H9 (cell line): ENCODE measurements at regions not wholly inside any gene's neighbourhood (a gene's known extent, or its start where the extent isn't known, plus 50 kb on each side); places are given as distances from the start of the nearest gene placed in this dataset.
A peak's percentile ranks its signal among the peaks of the same experiment; 100 is the strongest.

Experiments
- DNase-seq: peaks from one replicate; pipeline ENCODE4 v3.0.0-alpha.2; 2017
- H2AFZ ChIP-seq: one replicate; pipeline ENCODE4 v1.6.1; 2013; ENCODE audit warnings: mild to moderate bottlenecking, low read length, control low read depth, moderate library complexity
- H2AK5ac ChIP-seq: 2 replicates; pipeline ENCODE4 v1.6.1; 2013; ENCODE audit warnings: low read length, control low read depth, mixed read lengths; ENCODE audit not compliant: insufficient read length
- H2BK120ac ChIP-seq: one replicate; pipeline ENCODE4 v1.6.1; 2013; ENCODE audit warnings: low read depth, mild to moderate bottlenecking, low read length, control low read depth, inconsistent platforms; ENCODE audit not compliant: poor library complexity, severe bottlenecking
- H2BK12ac ChIP-seq: 2 replicates; pipeline ENCODE4 v1.6.1; 2013; ENCODE audit warnings: low read length, control low read depth, mixed read lengths, low read depth; ENCODE audit not compliant: insufficient read length
- H2BK15ac ChIP-seq: 2 replicates; pipeline ENCODE4 v1.6.1; 2013; ENCODE audit warnings: low read depth, low read length, control low read depth
- H2BK20ac ChIP-seq: one replicate; pipeline ENCODE4 v1.6.1; 2013; ENCODE audit warnings: low read depth, mild to moderate bottlenecking, low read length, control low read depth, inconsistent platforms; ENCODE audit not compliant: poor library complexity, severe bottlenecking
- H2BK5ac ChIP-seq: 2 replicates; pipeline ENCODE4 v1.6.1; 2013; ENCODE audit warnings: low read length, control low read depth, mixed read lengths; ENCODE audit not compliant: insufficient read length
- H3K14ac ChIP-seq: 2 replicates; pipeline ENCODE4 v1.6.1; 2013; ENCODE audit warnings: low read length, control low read depth; ENCODE audit not compliant: insufficient read depth
- H3K18ac ChIP-seq: 2 replicates; pipeline ENCODE4 v1.6.1; 2013; ENCODE audit warnings: low read depth, mild to moderate bottlenecking, mixed read lengths, low read length, control low read depth; ENCODE audit not compliant: insufficient read length
- H3K23ac ChIP-seq: 2 replicates; pipeline ENCODE4 v1.6.1; 2013; ENCODE audit warnings: low read length, control low read depth, mixed read lengths, low read depth; ENCODE audit not compliant: insufficient read length
- H3K23me2 ChIP-seq: 2 replicates; pipeline ENCODE4 v1.6.1; 2013; ENCODE audit warnings: low read depth, mild to moderate bottlenecking, mixed read lengths, low read length, control low read depth; ENCODE audit not compliant: insufficient read length, poor library complexity, severe bottlenecking
- H3K27ac ChIP-seq: 2 replicates; pipeline ENCODE4 v1.5.1; 2013; ENCODE audit warnings: low read length, control low read depth, mixed read lengths, low read depth; ENCODE audit not compliant: insufficient read length
- H3K27me3 ChIP-seq: 2 replicates; pipeline ENCODE4 v1.6.1; 2013; ENCODE audit warnings: low read length, control low read depth, inconsistent platforms; ENCODE audit not compliant: insufficient read depth
- H3K4ac ChIP-seq: 2 replicates; pipeline ENCODE4 v1.6.1; 2013; ENCODE audit warnings: low read depth, mild to moderate bottlenecking, control low read depth, inconsistent platforms, low read length, moderate library complexity
- H3K4me1 ChIP-seq: 2 replicates; pipeline ENCODE4 v1.6.1; 2013; ENCODE audit warnings: low read length, control low read depth, inconsistent platforms; ENCODE audit not compliant: insufficient read depth
- H3K4me2 ChIP-seq: 2 replicates; pipeline ENCODE4 v1.6.1; 2013; ENCODE audit warnings: low read length, control low read depth, mixed read lengths; ENCODE audit not compliant: insufficient read length, insufficient read depth
- H3K56ac ChIP-seq: 2 replicates; pipeline ENCODE4 v1.6.1; 2013; ENCODE audit warnings: low read depth, mild to moderate bottlenecking, mixed read lengths, low read length, control low read depth; ENCODE audit not compliant: insufficient read length
- H3K79me1 ChIP-seq: 2 replicates; pipeline ENCODE4 v1.6.1; 2013; ENCODE audit warnings: low read depth, mild to moderate bottlenecking, moderate library complexity, low read length, control low read depth, inconsistent platforms; ENCODE audit not compliant: insufficient read depth, poor library complexity, severe bottlenecking
- H3K79me2 ChIP-seq: 2 replicates; pipeline ENCODE4 v1.6.1; 2013; ENCODE audit warnings: low read length, control low read depth, inconsistent platforms; ENCODE audit not compliant: insufficient read depth
- H3K9ac ChIP-seq: 2 replicates; pipeline ENCODE4 v1.6.1; 2013; ENCODE audit warnings: low read length, control low read depth, mixed read lengths; ENCODE audit not compliant: insufficient read length; ENCODE audit errors: extremely low read depth
- H3K9me3 ChIP-seq: one replicate; pipeline ENCODE4 v1.6.1; 2013; ENCODE audit warnings: low read depth, low read length, inconsistent platforms; ENCODE audit not compliant: control insufficient read depth
- H3T11ph ChIP-seq: one replicate; pipeline ENCODE4 v1.6.1; 2013; ENCODE audit warnings: mild to moderate bottlenecking, low read length, control low read depth, inconsistent platforms
- H4K20me1 ChIP-seq: one replicate; pipeline ENCODE4 v1.6.1; 2013; ENCODE audit not compliant: control insufficient read depth, insufficient read length, insufficient read depth
- H4K5ac ChIP-seq: 2 replicates; pipeline ENCODE4 v1.6.1; 2013; ENCODE audit warnings: low read depth, mild to moderate bottlenecking, mixed read lengths, low read length, control low read depth; ENCODE audit not compliant: insufficient read length
- H4K8ac ChIP-seq: replicated peaks from 2 replicates; pipeline ENCODE4 v1.6.1; 2013; ENCODE audit warnings: low read length, control low read depth, mixed read lengths, low read depth; ENCODE audit not compliant: insufficient read length
- H4K91ac ChIP-seq: 2 replicates; pipeline ENCODE4 v1.6.1; 2013; ENCODE audit warnings: low read depth, mild to moderate bottlenecking, moderate library complexity, mixed read lengths, low read length, control low read depth; ENCODE audit not compliant: insufficient read length
- H3K27ac Mint-ChIP-seq, 3 experiments: 2 replicates in 2 of 3; 3 replicates in 1 of 3; pipeline ENCODE4 v1.8.0; 2020 to 2021; ENCODE audit warnings: mixed read lengths in 3 of 3, mild to moderate bottlenecking in 1 of 3, moderate library complexity in 1 of 3
- H3K27me3 Mint-ChIP-seq: 2 replicates; pipeline ENCODE4 v1.8.0; 2021; ENCODE audit warnings: low read depth, mild to moderate bottlenecking, moderate library complexity, mixed read lengths
- H3K36me3 Mint-ChIP-seq, 3 experiments: 2 replicates in 2 of 3; 3 replicates in 1 of 3; pipeline ENCODE4 v1.8.0; 2020 to 2021; ENCODE audit warnings: low read depth in 3 of 3, mixed read lengths in 3 of 3; ENCODE audit not compliant: insufficient read depth in 1 of 3
- H3K4me1 Mint-ChIP-seq, 2 experiments: 2 replicates each; pipeline ENCODE4 v1.8.0; 2020; ENCODE audit warnings: mixed read lengths in 2 of 2
- H3K4me3 Mint-ChIP-seq, 2 experiments: 2 replicates in 1 of 2; 3 replicates in 1 of 2; pipeline ENCODE4 v1.8.0; 2020 to 2021; ENCODE audit warnings: mild to moderate bottlenecking in 2 of 2, mixed read lengths in 2 of 2, moderate library complexity in 1 of 2
- H3K9me3 Mint-ChIP-seq, 2 experiments: 2 replicates in 1 of 2; 3 replicates in 1 of 2; pipeline ENCODE4 v1.8.0; 2020; ENCODE audit warnings: mild to moderate bottlenecking in 2 of 2, mixed read lengths in 2 of 2, moderate library complexity in 1 of 2
- WGBS: extraction: QIAGEN DNeasy Blood & Tissue Kit; methylation state at CpG from one replicate; pipeline ENCODE4 v1.1.7; 2013; ENCODE audit warnings: missing lambda C conversion rate, low lambda C conversion rate, mixed read lengths; ENCODE audit not compliant: insufficient read length; ENCODE audit errors: extremely low coverage; 5-methylcytosine and 5-hydroxymethylcytosine counted together
- TF ChIP-seq, protein P1 (sequence below): fragments of 200-600 bp; sonication (generic); conservative IDR thresholded peaks from 3 replicates; pipeline ENCODE4 v1.8.0; 2021; ENCODE audit warnings: antibody characterized with exemption, mild to moderate bottlenecking

DNA sequence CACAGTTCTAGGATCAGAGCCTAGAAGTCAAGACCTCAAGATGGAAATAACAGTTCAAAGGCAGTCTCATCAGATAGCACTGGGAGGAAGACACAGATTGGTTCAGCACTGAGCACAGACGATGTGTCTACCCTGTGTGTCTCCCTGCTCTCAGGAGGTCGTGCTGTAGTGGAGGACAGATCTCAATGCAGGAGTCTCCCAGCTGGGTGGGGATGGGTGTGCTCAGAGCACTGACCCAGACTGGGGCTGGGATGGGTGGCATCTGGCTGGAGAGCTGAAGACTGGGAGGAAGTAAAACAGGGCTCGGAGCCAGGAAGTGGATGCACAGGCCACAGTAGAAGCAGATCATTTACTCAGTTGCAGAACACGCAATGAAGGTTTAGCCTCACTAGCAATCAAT, 69.5 kb upstream of the GDF10 start:
- Histone ChIP-seq H2AFZ (no peak overlapping the region), H3K56ac (no peak overlapping the region), H3K79me2 (no peaks in the 10 kb centered on the region), H3K27me3 (no peaks in the 10 kb centered on the region), H3K4me2 (no peak overlapping the region), H3K4me1 (no peaks in the 10 kb centered on the region), H3K27ac (no peak overlapping the region), H4K5ac (no peak overlapping the region), H3K4ac (no peak overlapping the region), H2BK20ac (no peak overlapping the region), H2AK5ac (no peak overlapping the region), H2BK12ac (no peak overlapping the region), H3K14ac (no peak overlapping the region), H4K91ac (no peak overlapping the region), H2BK15ac (no peak overlapping the region), H3K79me1 (no peaks in the 10 kb centered on the region), H4K20me1 (no peaks in the 10 kb centered on the region), H3K9ac (no peak overlapping the region), H4K8ac (no peak overlapping the region), H2BK5ac (no peak overlapping the region), H3K23ac (no peak overlapping the region), H3T11ph (no peak overlapping the region), H3K18ac (no peak overlapping the region), H3K23me2 (no peaks in the 10 kb centered on the region), H3K9me3 (no peaks in the 10 kb centered on the region), H2BK120ac (no peak overlapping the region)
- no peak overlapping the region for H3K4me3 Mint-ChIP-seq
- WGBS = no CpG with 5 or more reads among the region's 4 CpGs
- H3K27me3 Mint-ChIP-seq = peaks cover 8% of the 10 kb centered on the region
- H3K4me1 Mint-ChIP-seq = no peaks in the 10 kb centered on the region; a peak in 1 of 4 replicates
- DNase-seq = peak; percentile 24
- TF ChIP-seq, protein P1, sequence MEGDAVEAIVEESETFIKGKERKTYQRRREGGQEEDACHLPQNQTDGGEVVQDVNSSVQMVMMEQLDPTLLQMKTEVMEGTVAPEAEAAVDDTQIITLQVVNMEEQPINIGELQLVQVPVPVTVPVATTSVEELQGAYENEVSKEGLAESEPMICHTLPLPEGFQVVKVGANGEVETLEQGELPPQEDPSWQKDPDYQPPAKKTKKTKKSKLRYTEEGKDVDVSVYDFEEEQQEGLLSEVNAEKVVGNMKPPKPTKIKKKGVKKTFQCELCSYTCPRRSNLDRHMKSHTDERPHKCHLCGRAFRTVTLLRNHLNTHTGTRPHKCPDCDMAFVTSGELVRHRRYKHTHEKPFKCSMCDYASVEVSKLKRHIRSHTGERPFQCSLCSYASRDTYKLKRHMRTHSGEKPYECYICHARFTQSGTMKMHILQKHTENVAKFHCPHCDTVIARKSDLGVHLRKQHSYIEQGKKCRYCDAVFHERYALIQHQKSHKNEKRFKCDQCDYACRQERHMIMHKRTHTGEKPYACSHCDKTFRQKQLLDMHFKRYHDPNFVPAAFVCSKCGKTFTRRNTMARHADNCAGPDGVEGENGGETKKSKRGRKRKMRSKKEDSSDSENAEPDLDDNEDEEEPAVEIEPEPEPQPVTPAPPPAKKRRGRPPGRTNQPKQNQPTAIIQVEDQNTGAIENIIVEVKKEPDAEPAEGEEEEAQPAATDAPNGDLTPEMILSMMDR = no peak
- no peak overlapping the region for H3K27ac Mint-ChIP-seq
- H3K36me3 Mint-ChIP-seq = peaks cover 0 to 16% (median 0%) of the 10 kb centered on the region in 3 experiments; a peak in 4 of 7 replicates
- H3K9me3 Mint-ChIP-seq = peaks cover 10 to 16% of the 10 kb centered on the region in 2 experiments; a peak in 4 of 5 replicates
